ENCODE measurements at regions not wholly inside any gene's neighbourhood (a gene's known extent, or its start where the extent isn't known, plus 50 kb on each side); places are given as distances from the start of the nearest gene placed in this dataset.

- ATAC-seq = no peak
- DNase-seq (ENCODE audit: low read depth in 1 of 2, low spot score in 1 of 2) = no peak
- Histone ChIP-seq H3K9me3 (no peaks in the 10 kb centered on the region), H3K4me2 (no peak overlapping the region), H3K27ac (no peak overlapping the region), H3K4me3 (no peak overlapping the region), H3K4me1 (no peaks in the 10 kb centered on the region)
- 74% methylated on average over 9 of the region's 9 CpGs for WGBS (ENCODE audit: missing lambda C conversion rate)
- TF ChIP-seq NPAS2 (CRISPR knock-in tag; IDR thresholded peaks at IDR 0.05; ENCODE audit: borderline replicate concordance) (no peak), ATOH8 (CRISPR knock-in tag; IDR thresholded peaks at IDR 0.05; ENCODE audit: low read depth) (no peak), CBX2 (IDR thresholded peaks at IDR 0.05; ENCODE audit: borderline replicate concordance, low read depth) (no peak), CBX8 (IDR thresholded peaks at IDR 0.05) (no peak), RFX5 (IDR thresholded peaks at IDR 0.05) (no peak), JUNB (IDR thresholded peaks at IDR 0.05) (no peak), RAD21 (conservative IDR thresholded peaks at IDR 0.05 in 1 of 2, IDR thresholded peaks at IDR 0.05 in 1 of 2) (no peak), SMC3 (IDR thresholded peaks at IDR 0.05) (no peak), ZC3H11A (IDR thresholded peaks at IDR 0.05) (no peak), ZFP36 (IDR thresholded peaks at IDR 0.05; ENCODE audit: borderline replicate concordance, partially characterized antibody) (no peak), MAZ (IDR thresholded peaks at IDR 0.05; ENCODE audit: borderline replicate concordance, low read depth, low read length) (no peak), BHLHE40 (IDR thresholded peaks at IDR 0.05; ENCODE audit: low read depth, low read length) (no peak), CHD4 (IDR thresholded peaks at IDR 0.05; ENCODE audit: borderline replicate concordance) (no peak), ESRRA (IDR thresholded peaks at IDR 0.05; ENCODE audit: borderline replicate concordance, low read length) (no peak), MAFK (IDR thresholded peaks at IDR 0.05; ENCODE audit: partially characterized antibody) (no peak), POLR2AphosphoS2 (conservative IDR thresholded peaks at IDR 0.05; ENCODE audit: low read length) (no peak)
- TF ChIP-seq, protein P1, sequence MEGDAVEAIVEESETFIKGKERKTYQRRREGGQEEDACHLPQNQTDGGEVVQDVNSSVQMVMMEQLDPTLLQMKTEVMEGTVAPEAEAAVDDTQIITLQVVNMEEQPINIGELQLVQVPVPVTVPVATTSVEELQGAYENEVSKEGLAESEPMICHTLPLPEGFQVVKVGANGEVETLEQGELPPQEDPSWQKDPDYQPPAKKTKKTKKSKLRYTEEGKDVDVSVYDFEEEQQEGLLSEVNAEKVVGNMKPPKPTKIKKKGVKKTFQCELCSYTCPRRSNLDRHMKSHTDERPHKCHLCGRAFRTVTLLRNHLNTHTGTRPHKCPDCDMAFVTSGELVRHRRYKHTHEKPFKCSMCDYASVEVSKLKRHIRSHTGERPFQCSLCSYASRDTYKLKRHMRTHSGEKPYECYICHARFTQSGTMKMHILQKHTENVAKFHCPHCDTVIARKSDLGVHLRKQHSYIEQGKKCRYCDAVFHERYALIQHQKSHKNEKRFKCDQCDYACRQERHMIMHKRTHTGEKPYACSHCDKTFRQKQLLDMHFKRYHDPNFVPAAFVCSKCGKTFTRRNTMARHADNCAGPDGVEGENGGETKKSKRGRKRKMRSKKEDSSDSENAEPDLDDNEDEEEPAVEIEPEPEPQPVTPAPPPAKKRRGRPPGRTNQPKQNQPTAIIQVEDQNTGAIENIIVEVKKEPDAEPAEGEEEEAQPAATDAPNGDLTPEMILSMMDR (IDR thresholded peaks at IDR 0.05) = no peak
- TF ChIP-seq, protein P2, sequence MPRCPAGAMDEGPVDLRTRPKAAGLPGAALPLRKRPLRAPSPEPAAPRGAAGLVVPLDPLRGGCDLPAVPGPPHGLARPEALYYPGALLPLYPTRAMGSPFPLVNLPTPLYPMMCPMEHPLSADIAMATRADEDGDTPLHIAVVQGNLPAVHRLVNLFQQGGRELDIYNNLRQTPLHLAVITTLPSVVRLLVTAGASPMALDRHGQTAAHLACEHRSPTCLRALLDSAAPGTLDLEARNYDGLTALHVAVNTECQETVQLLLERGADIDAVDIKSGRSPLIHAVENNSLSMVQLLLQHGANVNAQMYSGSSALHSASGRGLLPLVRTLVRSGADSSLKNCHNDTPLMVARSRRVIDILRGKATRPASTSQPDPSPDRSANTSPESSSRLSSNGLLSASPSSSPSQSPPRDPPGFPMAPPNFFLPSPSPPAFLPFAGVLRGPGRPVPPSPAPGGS (IDR thresholded peaks at IDR 0.05) = no peak
- TF ChIP-seq, protein P3, sequence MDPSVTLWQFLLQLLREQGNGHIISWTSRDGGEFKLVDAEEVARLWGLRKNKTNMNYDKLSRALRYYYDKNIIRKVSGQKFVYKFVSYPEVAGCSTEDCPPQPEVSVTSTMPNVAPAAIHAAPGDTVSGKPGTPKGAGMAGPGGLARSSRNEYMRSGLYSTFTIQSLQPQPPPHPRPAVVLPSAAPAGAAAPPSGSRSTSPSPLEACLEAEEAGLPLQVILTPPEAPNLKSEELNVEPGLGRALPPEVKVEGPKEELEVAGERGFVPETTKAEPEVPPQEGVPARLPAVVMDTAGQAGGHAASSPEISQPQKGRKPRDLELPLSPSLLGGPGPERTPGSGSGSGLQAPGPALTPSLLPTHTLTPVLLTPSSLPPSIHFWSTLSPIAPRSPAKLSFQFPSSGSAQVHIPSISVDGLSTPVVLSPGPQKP (IDR thresholded peaks at IDR 0.05; ENCODE audit: low read depth, low read length) = no peak
- TF ChIP-seq, protein P4, sequence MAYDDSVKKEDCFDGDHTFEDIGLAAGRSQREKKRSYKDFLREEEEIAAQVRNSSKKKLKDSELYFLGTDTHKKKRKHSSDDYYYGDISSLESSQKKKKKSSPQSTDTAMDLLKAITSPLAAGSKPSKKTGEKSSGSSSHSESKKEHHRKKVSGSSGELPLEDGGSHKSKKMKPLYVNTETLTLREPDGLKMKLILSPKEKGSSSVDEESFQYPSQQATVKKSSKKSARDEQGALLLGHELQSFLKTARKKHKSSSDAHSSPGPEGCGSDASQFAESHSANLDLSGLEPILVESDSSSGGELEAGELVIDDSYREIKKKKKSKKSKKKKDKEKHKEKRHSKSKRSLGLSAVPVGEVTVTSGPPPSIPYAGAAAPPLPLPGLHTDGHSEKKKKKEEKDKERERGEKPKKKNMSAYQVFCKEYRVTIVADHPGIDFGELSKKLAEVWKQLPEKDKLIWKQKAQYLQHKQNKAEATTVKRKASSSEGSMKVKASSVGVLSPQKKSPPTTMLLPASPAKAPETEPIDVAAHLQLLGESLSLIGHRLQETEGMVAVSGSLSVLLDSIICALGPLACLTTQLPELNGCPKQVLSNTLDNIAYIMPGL (CRISPR knock-in tag; IDR thresholded peaks at IDR 0.05; ENCODE audit: borderline replicate concordance) = no peak
- ChIA-PET POLR2A (no interaction called here), CTCF (no interaction called here)
- FAIRE-seq = no peak
These were observed 492.5 kb upstream of the SGCD start for GRCh38 chr5:155834271-155834975.

All from A549 (cell line).